Calu3 (cell line): ENCODE measurements at regions not wholly inside any gene's neighbourhood (a gene's known extent, or its start where the extent isn't known, plus 50 kb on each side); places are given as distances from the start of the nearest gene placed in this dataset.

Source experiments
- BruUV-seq: library from RNA; stranded (reverse); fragments of 400-500 nt; replicated peaks from 2 replicates; lab custom pipeline; 2021; lab: Mats Ljungman, UMichigan
- CTCF ChIA-PET: fragments of 300-600 bp; sonication (Branson Sonifier 250); formaldehyde crosslinking; loops from one replicate; lab custom pipeline; 2022; ENCODE audit warnings: antibody characterized with exemption; lab: Charles Lee
- DNase-seq: peaks from one replicate; pipeline ENCODE4 v3.0.0; 2022
- H3K27ac Mint-ChIP-seq: one replicate; pipeline ENCODE4 v1.8.0; 2022; ENCODE audit warnings: mixed read lengths; ENCODE audit not compliant: unreplicated experiment
- H3K27me3 Mint-ChIP-seq: one replicate; pipeline ENCODE4 v1.8.0; 2022; ENCODE audit warnings: mixed read lengths; ENCODE audit not compliant: unreplicated experiment
- H3K36me3 Mint-ChIP-seq: one replicate; pipeline ENCODE4 v1.8.0; 2022; ENCODE audit warnings: mild to moderate bottlenecking, moderate library complexity, mixed read lengths; ENCODE audit not compliant: insufficient read depth, unreplicated experiment
- H3K4me1 Mint-ChIP-seq: one replicate; pipeline ENCODE4 v1.8.0; 2022; ENCODE audit warnings: mild to moderate bottlenecking, low read depth, mixed read lengths; ENCODE audit not compliant: unreplicated experiment
- H3K4me3 Mint-ChIP-seq: one replicate; pipeline ENCODE4 v1.8.0; 2022; ENCODE audit warnings: mild to moderate bottlenecking, low read depth, moderate library complexity, mixed read lengths; ENCODE audit not compliant: unreplicated experiment
- H3K9me3 Mint-ChIP-seq: one replicate; pipeline ENCODE4 v1.8.0; 2022; ENCODE audit warnings: low read depth, mixed read lengths; ENCODE audit not compliant: unreplicated experiment
- CTCF ChIP-seq: fragments of 200-600 bp; IDR thresholded peaks from one replicate; pipeline ENCODE4 v1.8.0; 2022; ENCODE audit warnings: antibody characterized with exemption; ENCODE audit not compliant: unreplicated experiment
- intact Hi-C: fragments of 100-400 bp; cut with micrococcal nuclease; formaldehyde crosslinking; loops from one replicate; pipeline ENCODE4 v1.10.0; 2022; ENCODE audit not compliant: unreplicated experiment

GRCh38 chr13:64538711-64539110 lies 2691.4 kb downstream of the PCDH9 start:
- Mint-ChIP-seq H3K4me3 (no peak overlapping the region), H3K36me3 (no peaks in the 10 kb centered on the region), H3K27ac (no peak overlapping the region), H3K27me3 (no peaks in the 10 kb centered on the region), H3K9me3 (peaks cover 6% of the 10 kb centered on the region), H3K4me1 (no peaks in the 10 kb centered on the region)
- no TSS peak for BruUV-seq
- TF ChIP-seq CTCF, result no peak
- intact Hi-C loops, result no loop called here
- DNase-seq, result no peak
- CTCF ChIA-PET, result no interaction called here

DNA sequence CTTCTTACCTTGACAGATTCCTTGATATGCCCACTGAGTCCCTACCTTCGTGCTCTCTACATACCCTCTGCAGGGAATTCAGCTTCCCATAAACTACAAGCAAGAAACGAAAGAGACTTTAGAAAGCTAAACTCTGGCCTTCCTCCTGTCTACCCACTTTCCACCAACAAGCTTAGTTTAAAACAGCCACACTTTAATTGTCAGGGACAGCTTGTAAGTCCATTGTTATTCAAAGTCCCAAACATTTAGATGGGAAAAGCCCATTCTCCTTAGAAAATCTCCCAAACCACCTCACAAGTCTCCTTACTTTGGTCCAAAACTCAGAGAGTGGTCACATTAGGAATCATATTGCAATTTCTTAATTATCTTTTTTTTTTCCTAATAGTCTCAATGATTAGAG lies 2695.8 kb downstream of the PCDH9 start:
- CTCF ChIA-PET, result no interaction called here
- no peak for TF ChIP-seq CTCF
- Mint-ChIP-seq H3K27ac (no peak overlapping the region), H3K36me3 (no peaks in the 10 kb centered on the region), H3K9me3 (no peaks in the 10 kb centered on the region), H3K4me1 (no peaks in the 10 kb centered on the region), H3K27me3 (no peaks in the 10 kb centered on the region), H3K4me3 (no peak overlapping the region)
- no TSS peak for BruUV-seq
- intact Hi-C loops, result no loop called here
- no peak for DNase-seq

- no peak overlapping the region for H3K27ac Mint-ChIP-seq
- H3K27me3 Mint-ChIP-seq, result no peaks in the 10 kb centered on the region
- CTCF ChIA-PET, result no interaction called here
- no peaks in the 10 kb centered on the region for H3K9me3 Mint-ChIP-seq
- no peak for DNase-seq
- intact Hi-C loops, result no loop called here
- no peaks in the 10 kb centered on the region for H3K4me1 Mint-ChIP-seq
- no peaks in the 10 kb centered on the region for H3K36me3 Mint-ChIP-seq
- TF ChIP-seq CTCF, result no peak
- H3K4me3 Mint-ChIP-seq, result no peak overlapping the region
- no TSS peak for BruUV-seq
These were observed 2698.7 kb downstream of the PCDH9 start for GRCh38 chr13:64531400-64531799.

DNA sequence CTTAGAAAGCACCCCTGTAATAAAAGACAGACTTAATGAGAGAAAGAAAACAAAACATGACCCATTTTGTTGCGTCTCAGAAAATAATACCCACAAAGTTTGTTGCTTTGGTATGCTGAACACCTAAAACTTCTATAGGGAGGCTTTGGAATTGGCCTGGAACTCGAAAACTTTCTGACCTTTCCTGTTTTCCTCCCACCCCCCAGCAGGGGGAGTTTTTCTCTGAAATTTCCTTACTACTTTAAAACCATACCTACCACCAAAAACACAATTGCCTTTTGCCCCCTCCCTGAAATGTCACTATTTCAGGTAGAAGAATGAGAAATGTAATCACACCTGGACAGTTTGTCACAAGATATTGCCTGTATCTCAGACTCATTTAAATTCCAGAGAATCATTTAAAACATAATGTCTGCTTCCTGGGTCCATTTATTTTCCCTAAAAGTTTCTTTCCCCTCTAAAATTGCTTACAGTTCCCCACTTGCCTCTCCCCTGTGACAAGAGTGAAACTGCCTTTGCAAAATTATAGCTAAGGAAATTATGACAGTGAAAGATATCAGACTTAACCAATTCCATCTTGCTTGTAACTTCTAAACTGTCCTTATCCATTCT lies 2700.2 kb downstream of the PCDH9 start:
- no peaks in the 10 kb centered on the region for H3K36me3 Mint-ChIP-seq
- DNase-seq, result no peak

More for the DNA sequence above, 2700.2 kb downstream of the PCDH9 start:
- no peaks in the 10 kb centered on the region for H3K27me3 Mint-ChIP-seq
- no peaks in the 10 kb centered on the region for H3K4me1 Mint-ChIP-seq
- BruUV-seq, result no TSS peak
- no peak for TF ChIP-seq CTCF
- no peak overlapping the region for H3K27ac Mint-ChIP-seq
- CTCF ChIA-PET, result no interaction called here
- no peak overlapping the region for H3K4me3 Mint-ChIP-seq
- intact Hi-C loops, result no loop called here
- H3K9me3 Mint-ChIP-seq, result no peaks in the 10 kb centered on the region
